ENCODE measurements at regions not wholly inside any gene's neighbourhood (a gene's known extent, or its start where the extent isn't known, plus 50 kb on each side); places are given as distances from the start of the nearest gene placed in this dataset.

DNA sequence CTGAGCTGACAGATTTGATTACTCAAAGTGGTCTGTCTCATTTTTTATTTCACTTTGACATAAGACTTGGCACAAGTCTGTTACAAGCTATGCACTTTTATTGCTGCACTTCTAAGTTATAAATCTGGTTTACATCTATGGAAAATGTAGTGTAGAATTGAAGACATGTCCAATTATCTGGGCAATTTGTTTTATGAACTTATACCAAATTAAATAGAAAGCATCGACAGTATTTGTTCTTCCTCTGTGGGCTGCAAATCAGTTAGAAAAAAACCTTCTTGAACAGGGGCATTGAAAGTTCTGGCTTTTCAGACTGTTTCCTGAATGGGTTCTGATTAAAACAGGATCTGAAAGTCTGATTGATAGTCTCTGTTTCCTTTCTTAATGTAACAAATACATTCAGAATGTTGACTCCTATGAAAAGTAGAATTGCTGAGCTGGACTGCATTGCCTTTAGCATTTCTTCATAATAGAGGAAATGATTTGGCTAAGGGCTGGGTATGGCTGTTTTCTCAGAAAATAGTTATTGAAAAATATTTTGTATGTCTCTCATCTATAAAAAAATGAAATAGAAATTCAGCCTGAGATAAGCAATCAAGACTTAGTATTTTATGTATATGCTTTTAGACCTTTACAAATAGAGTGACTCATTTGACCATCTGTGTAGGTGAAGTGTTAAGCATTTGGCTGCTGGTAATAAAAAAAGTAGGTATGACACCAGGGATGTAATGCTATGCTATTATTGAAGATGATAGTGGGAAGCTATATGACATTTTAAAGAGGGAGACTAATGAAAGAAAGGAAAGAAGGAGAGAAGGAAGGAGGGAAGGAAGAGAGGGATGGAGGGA lies 210.9 kb upstream of the SPRY2 start:
- TF ChIP-seq, protein P1, sequence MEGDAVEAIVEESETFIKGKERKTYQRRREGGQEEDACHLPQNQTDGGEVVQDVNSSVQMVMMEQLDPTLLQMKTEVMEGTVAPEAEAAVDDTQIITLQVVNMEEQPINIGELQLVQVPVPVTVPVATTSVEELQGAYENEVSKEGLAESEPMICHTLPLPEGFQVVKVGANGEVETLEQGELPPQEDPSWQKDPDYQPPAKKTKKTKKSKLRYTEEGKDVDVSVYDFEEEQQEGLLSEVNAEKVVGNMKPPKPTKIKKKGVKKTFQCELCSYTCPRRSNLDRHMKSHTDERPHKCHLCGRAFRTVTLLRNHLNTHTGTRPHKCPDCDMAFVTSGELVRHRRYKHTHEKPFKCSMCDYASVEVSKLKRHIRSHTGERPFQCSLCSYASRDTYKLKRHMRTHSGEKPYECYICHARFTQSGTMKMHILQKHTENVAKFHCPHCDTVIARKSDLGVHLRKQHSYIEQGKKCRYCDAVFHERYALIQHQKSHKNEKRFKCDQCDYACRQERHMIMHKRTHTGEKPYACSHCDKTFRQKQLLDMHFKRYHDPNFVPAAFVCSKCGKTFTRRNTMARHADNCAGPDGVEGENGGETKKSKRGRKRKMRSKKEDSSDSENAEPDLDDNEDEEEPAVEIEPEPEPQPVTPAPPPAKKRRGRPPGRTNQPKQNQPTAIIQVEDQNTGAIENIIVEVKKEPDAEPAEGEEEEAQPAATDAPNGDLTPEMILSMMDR (IDR thresholded peaks at IDR 0.05; ENCODE audit: low read depth, low read length): no peak

DNA sequence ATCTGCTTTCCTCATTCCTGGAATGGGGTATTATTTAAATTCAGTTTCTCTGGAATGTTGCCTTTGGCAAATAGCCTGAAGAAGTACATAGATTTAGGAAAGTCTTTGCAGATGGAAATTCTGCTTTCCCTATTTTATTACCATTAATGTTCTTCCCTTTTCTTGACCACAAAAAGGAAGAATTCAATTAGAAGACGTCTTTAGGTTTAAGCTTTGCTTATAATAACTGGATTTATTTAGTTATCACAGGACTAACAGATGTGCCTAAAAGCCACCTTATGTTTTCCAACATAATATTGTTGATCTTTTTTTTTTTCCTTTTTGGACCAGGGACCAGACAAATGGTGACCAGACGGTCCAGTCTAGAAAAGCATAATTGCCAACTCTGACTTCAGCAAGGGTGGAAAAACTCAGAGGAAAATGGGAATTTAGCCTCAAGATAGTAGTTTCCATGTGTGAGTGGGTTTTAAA lies 210.1 kb upstream of the SPRY2 start:
- TF ChIP-seq, protein P1 (IDR thresholded peaks at IDR 0.05; ENCODE audit: low read depth, low read length): no peak
- no peak overlapping the region for H3K4me3 ChIP-seq (ENCODE audit: low read depth, low read length)

More for the DNA sequence above, 210.9 kb upstream of the SPRY2 start:
- H3K4me3 ChIP-seq (ENCODE audit: low read depth, low read length): no peak overlapping the region

DNA sequence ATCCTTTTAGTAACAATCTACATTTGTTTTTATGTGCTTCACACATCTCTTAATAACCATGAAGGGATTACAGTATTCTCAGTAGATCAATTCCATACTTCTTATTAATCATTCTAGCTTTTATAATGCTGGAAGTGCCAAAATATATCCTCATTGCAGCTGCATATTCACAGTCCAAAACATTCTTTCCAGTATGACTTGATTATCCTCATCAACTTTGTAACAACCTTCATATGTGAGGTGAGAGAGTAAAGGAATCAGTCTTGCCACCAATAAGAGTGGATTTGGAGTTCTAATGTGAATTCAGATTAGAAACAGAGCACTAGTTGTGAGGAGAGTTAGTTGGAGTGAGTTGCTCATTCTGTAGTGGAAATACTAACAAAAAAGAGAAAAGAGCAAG lies 208.0 kb upstream of the SPRY2 start:
- TF ChIP-seq, protein P1 (IDR thresholded peaks at IDR 0.05; ENCODE audit: low read depth, low read length): no peak

DNA sequence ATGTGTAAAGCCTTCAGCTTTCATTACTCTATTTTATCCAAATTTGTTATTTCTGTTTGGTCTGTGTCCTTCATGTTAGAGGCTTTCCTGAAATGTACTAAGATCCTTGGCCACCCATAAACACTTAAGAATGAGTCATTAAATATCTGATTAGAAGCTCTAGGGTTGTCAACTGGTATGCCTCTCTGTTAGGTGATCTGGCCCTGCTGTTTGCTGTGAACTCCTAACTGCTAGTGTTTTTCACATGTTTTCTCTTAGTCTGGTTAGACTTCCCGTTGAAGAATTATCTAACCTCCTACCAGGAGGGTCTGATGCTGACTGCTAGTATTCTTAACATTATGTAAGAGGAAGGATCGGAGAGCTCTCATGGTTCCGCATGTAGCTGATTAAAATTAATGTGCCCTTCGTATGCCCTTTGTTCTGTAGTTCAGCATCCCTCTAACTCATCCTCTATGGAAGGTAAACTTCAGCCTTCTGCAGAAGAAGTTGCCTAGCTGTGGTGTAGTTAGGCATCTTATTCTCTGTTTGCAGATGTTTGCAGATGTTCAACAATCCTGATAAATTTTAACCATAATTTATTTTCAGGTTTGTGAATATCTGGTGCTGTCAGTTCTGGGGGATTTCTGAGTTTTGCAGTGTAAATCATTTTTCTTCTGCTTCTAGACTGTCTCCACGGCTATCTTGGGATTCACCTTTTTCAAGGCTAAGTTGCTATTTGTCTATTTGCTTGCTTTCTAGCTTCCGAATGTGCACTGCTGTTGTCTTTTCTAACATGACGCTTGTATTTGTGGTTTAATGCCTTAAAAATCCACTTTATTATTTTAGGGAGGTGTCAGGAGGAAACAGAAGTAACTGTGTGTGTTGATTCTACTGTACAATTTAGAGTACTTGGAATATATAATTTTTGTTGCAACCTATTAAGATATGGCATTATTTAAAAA lies 207.2 kb upstream of the SPRY2 start:
- no peak overlapping the region for H3K4me3 ChIP-seq (ENCODE audit: low read depth, low read length)
- TF ChIP-seq, protein P1 (IDR thresholded peaks at IDR 0.05; ENCODE audit: low read depth, low read length): no peak

More for the DNA sequence above, 208.0 kb upstream of the SPRY2 start:
- no peak overlapping the region for H3K4me3 ChIP-seq (ENCODE audit: low read depth, low read length)

DNA sequence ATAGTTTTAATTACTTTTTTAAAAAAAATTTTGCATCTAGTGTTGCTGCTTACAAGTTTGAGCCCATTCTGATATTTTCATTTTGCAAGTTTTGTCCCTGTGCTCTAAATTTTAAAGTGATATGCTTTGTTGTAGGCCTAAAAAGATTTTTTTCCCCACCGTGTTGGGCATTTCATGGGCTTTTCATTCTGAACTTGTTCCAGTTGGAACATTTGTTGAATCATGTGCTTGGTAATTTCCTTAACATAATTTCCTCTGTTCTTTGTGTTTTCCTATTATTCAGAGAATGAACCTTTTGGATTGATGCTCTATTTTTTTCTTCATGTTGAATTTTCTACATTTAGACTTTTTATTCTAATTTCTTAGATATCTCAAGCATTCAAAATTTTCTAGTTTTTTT lies 206.4 kb upstream of the SPRY2 start:
- TF ChIP-seq, protein P1 (IDR thresholded peaks at IDR 0.05; ENCODE audit: low read depth, low read length): no peak
- no peak overlapping the region for H3K4me3 ChIP-seq (ENCODE audit: low read depth, low read length)

DNA sequence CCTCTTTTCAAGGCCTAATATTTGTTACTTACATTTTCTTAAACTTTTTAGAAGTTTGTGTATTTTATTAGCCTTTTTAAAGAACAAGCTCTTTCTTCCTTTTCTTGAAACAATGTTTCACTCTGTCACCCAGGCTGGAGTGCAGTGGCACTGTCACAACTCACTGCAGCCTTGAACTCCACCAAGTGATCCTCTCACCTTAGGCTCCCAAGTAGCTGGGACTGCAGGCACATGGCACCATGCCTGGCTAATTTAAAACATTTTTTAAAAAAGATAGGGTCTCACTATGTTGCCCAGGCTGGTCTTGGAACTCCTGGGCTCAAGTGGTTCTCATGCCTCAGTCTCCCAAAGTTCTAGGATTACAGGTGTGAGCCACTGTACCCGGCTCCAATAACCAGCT lies 192.2 kb upstream of the SPRY2 start:
- TF ChIP-seq, protein P1 (IDR thresholded peaks at IDR 0.05; ENCODE audit: low read depth, low read length): no peak
- H3K4me3 ChIP-seq (ENCODE audit: low read depth, low read length): no peak overlapping the region

Data from WI38 (cell line).